Activated CD4-positive, alpha-beta T cell treated with anti-CD3 and anti-CD28 coated beads for 1 hour (primary cell): ENCODE measurements at regions not wholly inside any gene's neighbourhood (a gene's known extent, or its start where the extent isn't known, plus 50 kb on each side); places are given as distances from the start of the nearest gene placed in this dataset.

ENCODE experiments used
- DNase-seq: peaks from one replicate; pipeline ENCODE4 v3.0.0-alpha.2; 2020

GRCh38 chr3:105174017-105174615 is 192.6 kb upstream of the ALCAM start:
- DNase-seq, result no peak

- no peak for DNase-seq
These were observed 189.1 kb upstream of the ALCAM start for GRCh38 chr3:105177576-105177975.

DNA sequence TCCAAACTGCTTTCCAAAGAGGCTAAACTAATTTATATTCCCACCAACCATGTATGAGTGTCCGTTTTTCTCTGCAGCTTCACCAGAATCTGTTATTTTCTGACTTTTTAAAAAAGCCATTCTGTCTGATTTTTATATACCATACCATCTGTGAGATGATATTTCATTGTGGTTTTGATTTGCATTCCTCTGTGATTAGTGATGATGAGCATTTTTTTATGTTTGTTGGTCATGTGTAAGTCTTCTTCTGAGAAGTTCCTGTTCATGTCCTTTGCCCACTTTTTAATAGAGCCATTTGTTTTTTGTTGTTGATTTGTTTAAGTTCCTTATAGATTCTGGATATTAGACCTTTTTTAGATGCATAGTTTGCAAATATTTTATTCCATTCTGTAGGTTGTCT is 179.4 kb upstream of the ALCAM start:
- DNase-seq, result no peak

- DNase-seq, result no peak
These were observed 171.4 kb upstream of the ALCAM start for GRCh38 chr3:105195260-105195659.

- DNase-seq, result no peak
These were observed 168.8 kb upstream of the ALCAM start for GRCh38 chr3:105197863-105198262.

- DNase-seq, result no peak
These were observed 167.5 kb upstream of the ALCAM start for GRCh38 chr3:105199217-105199616.

GRCh38 chr3:105210141-105210540 is 156.6 kb upstream of the ALCAM start:
- DNase-seq, result no peak

GRCh38 chr3:105214590-105214989 is 152.1 kb upstream of the ALCAM start:
- no peak for DNase-seq

DNA sequence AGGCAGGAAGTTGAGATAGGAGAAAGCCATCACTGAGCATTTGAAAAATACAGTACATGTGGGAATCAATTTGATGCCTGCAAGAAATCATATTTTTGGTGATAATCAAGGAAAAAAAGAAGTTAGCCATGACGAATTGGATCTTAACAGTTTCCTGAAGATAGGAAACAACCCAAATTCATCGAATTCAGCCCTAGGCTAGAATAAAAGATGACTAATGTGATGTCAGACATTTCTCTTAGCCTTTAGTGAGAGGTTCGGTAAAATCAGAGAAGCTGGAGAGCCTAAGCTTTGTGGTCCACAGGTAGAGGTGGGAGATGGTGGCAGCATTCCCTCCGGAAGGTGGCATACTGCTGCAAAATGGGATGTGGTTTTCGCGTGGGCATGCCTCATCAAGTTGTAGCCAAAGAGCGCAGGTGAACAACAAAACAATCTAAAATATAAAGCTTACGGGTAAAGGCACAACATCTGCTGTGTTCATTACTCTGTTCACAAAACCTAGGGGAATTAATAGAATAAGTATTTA is 144.1 kb upstream of the ALCAM start:
- no peak for DNase-seq

- no peak for DNase-seq
These were observed 142.9 kb upstream of the ALCAM start for GRCh38 chr3:105223815-105224214.

- no peak for DNase-seq
These were observed 138.0 kb upstream of the ALCAM start for GRCh38 chr3:105228696-105229095.

DNA sequence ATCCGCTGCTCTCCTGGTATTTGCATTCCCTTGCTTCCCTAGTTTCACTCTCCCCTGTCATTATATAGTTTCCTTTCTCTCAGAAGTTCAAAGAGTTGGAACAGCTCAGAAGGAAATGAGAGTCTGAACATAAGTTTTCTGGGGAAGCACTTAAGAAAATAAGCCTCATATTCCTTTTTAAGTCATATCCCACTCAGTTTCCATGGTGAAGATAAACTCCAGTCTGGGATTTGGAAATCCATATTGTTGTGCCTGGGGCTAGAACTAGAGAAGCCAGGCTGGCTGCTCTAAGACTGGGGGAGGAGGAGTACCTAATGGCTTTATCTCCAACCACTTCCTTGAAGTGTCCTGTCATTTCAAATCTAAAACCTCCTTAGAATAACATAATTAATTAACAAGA is 134.2 kb upstream of the ALCAM start:
- DNase-seq, result no peak

DNA sequence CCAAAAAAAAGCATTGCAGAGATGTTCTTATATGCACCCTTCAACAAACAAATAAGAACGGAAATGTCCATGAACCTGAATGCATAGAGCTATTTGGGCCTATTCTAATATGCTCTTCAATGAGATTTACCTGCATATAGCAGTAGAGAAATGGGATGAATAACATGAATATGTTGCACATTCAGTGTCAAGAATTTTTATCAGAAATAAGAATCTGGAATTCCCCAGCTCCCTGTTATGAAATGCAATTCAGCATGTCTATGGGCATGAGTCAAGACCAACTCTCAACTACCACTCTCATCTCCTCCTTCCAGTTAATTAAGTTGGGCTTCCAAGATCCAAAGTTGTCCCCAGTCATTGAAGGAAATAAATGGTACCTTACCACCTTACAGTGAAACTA is 133.7 kb upstream of the ALCAM start:
- no peak for DNase-seq

DNA sequence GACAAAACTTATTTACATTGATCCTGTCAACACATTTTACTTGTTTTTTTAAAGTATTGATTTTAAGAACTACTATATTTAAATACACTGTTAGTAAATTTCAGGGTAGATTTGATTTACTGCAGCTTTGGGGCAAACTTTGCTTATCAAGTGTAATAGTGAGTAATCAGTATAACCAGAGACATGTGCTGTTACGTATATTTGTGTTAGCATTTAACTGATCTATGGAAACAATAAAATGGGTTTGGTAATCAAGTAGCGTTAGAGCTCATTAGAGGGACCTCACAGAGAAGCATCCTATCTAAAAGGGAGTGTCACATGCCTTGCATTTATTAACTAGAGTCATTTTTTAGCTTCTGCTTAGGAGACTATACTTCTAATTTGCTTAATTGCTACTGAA is 131.5 kb upstream of the ALCAM start:
- DNase-seq, result no peak

- no peak for DNase-seq
These were observed 130.9 kb upstream of the ALCAM start for GRCh38 chr3:105235785-105236184.

GRCh38 chr3:105238367-105238766 is 128.3 kb upstream of the ALCAM start:
- DNase-seq, result no peak

DNA sequence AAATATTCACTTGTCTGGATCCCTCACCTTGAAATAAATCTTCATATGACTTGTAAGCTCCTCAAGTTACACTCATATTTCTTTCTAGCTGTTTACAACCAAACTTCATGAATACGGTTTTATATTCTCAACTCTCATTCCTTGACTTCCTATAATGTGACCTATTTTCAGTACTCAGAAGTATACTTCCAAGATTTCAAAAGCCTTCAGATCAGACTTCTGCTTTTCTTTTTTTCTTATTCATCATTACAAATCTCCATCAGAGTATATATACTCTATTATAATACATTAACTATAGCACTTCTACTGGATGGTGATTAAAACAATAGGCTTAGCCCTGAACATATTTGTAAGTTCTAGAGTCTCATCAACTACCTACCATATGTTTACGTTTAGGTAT is 123.6 kb upstream of the ALCAM start:
- DNase-seq, result no peak

- no peak for DNase-seq
These were observed 120.2 kb upstream of the ALCAM start for GRCh38 chr3:105246536-105246935.

- DNase-seq, result no peak
These were observed 113.5 kb upstream of the ALCAM start for GRCh38 chr3:105253225-105253624.

- DNase-seq, result no peak
These were observed 112.6 kb upstream of the ALCAM start for GRCh38 chr3:105254154-105254553.

DNA sequence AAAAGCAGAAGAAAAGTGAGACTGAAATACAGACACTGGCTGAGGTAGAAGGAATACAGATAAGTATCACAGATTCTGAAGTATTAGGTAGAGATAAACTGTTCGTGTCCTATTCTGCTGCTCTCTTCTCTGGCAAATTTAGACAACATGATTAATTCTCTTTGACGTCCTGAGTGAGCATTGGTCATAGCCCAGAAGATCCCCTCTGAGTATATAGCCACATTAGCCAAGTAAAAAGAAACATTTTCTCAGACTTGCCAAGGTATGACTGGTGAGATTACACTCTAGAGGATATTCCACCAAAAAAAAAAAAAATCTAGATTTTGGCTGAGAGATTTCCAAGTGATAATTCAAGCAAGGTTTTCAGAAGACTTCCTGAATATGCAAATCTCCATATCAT is 111.4 kb upstream of the ALCAM start:
- no peak for DNase-seq

GRCh38 chr3:105259496-105259895 is 107.2 kb upstream of the ALCAM start:
- no peak for DNase-seq

DNA sequence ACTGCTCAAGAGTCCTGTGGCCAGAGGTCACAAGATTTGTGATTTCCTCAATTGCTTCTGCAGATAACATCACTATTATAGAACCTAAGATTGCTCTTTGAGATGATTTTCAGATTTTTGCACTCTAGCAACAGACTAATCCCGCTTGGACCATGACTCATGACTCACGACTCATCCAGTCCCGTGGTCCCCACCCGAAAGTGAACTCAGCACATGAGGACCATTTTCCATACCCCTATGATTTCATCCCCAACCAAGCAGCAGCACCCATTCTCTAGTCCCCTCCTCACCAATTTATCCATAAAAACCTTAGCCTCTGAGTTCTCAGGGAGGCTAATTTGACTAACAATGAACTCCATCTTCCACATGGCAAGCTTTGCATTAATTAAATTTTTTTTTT is 106.3 kb upstream of the ALCAM start:
- DNase-seq, result no peak

DNA sequence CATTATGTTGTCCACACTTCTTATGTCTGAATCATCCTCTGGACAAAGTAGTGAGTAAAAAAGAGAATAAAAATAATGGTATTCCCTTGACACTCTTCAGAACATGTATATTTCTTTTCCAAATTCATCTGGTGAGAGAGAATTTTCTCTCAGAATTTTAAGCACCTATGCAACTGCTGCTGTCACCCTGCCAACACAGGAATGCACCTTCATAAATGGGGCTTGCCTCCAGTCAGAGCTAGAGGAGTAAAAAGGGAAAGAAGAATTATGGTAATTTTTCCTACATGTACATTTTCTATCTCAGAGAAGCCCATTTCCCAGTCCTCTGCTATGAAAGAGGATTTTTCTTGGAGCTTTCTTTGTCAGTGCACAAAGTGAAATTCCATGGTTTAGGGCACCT is 92.2 kb upstream of the ALCAM start:
- no peak for DNase-seq

DNA sequence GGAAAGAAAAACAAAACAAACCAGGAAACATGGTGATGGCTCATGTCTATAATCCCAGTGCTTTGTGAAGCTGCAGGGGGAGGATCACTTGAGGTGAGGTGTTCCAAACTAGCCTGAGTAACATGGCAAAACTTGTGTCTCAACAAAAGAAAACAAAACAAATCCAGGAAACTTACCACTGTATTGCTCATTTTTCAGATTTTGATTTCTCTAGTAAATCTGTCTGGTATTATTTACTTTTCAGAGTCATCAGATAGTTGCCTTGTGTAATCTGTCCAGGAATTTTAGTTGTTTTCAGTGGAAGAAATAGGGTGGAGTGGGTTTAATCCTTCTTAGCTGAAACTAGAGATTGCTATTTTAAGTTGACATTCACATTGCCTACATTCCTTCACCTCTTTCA is 91.8 kb upstream of the ALCAM start:
- DNase-seq, result no peak

- no peak for DNase-seq
These were observed 89.1 kb upstream of the ALCAM start for GRCh38 chr3:105277656-105278055.
